Motor neuron (in vitro differentiated cells): ENCODE measurements at regions not wholly inside any gene's neighbourhood (a gene's known extent, or its start where the extent isn't known, plus 50 kb on each side); places are given as distances from the start of the nearest gene placed in this dataset.
"Not testable (repeated sequence)": the region's sequence is repeated elsewhere in the genome, so short reads cannot be mapped to it uniquely, and the experiment has no call there.

Experiments used
- ATAC-seq, 8 experiments: fragments of 200-7000 bp; cut with Tn5 transposase; replicated peaks in 6 of 8; 2 replicates each; pipeline ENCODE4 v1.8.0; 2021; ENCODE audit warnings: mild to moderate bottlenecking in 8 of 8, moderate library complexity in 8 of 8
- H3K27ac ChIP-seq, 2 donors: fragments of 250-450 bp; sonication (Bioruptor Pico); 2 replicates each; pipeline ENCODE4 v1.9.0; 2021; ENCODE audit warnings: antibody characterized with exemption in 2 of 2, mild to moderate bottlenecking in 2 of 2, moderate library complexity in 1 of 2
- H3K4me1 ChIP-seq, 2 donors: fragments of 250-450 bp; sonication (Bioruptor Pico); replicated peaks in 1 of 2; 2 replicates each; pipeline ENCODE4 v1.6.1; 2021; ENCODE audit warnings: antibody characterized with exemption in 2 of 2, mild to moderate bottlenecking in 2 of 2, moderate library complexity in 1 of 2
- H3K4me3 ChIP-seq, 5 donors: fragments of 250-450 bp; sonication (Bioruptor Pico); 2 replicates each; pipeline ENCODE4 v1.9.0; 2021; ENCODE audit warnings: antibody characterized with exemption in 5 of 5, mild to moderate bottlenecking in 5 of 5, moderate library complexity in 4 of 5
- WGBS, 10 experiments: fragments of 450-650 bp; shearing (Covaris generic); methylation state at CpG; one replicate each; pipeline ENCODE4 v1.0.0; 2022; 5-methylcytosine and 5-hydroxymethylcytosine counted together
- in situ Hi-C, 9 experiments: fragments of 400-800 bp; cut with MboI; loops; one replicate each; pipeline ENCODE4 v1.15.0; 2021; ENCODE audit warnings: low sequenced_read_pairs in 9 of 9, low pct_unique_long_range_greater_than_20kb in 2 of 9; ENCODE audit not compliant: unreplicated experiment in 9 of 9

DNA sequence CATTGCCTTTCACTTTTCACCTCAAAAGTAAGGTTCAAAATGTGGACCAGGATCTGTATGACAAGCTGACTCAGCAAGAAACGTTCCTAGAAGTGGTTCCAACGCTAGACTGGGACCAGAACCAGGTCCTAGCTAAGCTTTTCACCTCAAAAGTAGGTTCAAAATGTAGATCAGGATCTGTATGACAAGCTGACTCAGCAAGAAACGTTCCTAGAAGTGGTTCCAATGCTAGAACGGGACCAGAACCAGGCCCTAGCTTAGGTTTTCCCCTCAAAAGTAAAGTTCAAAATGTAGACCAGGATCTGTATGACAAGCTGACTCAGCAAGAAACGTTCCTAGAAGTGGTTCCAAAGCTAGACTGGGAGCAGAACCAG lies 52.5 kb upstream of the TMEM97 start:
- 40 to 80% (median 68%) methylated on average over 3 to 5 of the region's 5 CpGs; no CpG with 5 or more reads in 2 of the 10 experiments for WGBS, 10 experiments
- in situ Hi-C loops, H3K4me1 ChIP-seq, H3K4me3 ChIP-seq, ATAC-seq, H3K27ac ChIP-seq: not testable (repeated sequence)

DNA sequence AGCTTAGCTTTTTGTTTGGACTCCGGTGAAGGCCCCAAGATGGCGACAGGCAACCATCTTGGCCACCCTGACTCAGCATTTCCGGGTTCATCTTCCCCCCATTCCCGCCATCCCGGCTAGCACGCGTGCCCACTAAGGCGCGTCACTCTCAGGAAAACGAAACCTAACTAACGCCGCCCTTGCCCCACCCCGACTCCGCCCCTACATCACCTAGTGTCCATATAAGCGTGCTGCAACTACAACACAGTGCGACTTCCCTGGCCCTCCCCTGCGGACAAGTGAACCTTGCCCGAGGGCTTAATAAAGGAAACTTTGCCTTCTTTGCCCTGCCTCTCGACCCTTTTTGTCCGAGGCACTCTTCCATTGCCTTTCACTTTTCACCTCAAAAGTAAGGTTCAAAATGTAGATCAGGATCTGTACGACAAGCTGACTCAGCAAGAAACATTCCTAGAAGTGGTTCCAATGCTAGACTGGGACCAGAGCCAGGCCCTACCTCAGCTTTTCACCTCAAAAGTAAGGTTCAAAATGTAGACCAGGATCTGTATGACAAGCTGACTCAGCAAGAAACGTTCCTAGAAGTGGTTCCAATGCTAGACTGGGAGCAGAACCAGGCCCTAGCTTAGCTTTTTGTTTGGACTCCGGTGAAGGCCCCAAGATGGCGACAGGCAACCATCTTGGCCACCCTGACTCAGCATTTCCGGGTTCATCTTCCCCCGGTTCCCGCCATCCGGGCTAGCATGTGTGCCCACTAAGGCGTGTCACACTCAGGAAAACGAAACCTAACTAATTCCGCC lies 51.9 kb upstream of the TMEM97 start:
- in situ Hi-C loops: not testable (repeated sequence)
- WGBS, 10 experiments: 83 to 100% (median 92%) methylated on average over 2 to 9 of the region's 31 CpGs; no CpG with 5 or more reads in 3 of the 10 experiments

DNA sequence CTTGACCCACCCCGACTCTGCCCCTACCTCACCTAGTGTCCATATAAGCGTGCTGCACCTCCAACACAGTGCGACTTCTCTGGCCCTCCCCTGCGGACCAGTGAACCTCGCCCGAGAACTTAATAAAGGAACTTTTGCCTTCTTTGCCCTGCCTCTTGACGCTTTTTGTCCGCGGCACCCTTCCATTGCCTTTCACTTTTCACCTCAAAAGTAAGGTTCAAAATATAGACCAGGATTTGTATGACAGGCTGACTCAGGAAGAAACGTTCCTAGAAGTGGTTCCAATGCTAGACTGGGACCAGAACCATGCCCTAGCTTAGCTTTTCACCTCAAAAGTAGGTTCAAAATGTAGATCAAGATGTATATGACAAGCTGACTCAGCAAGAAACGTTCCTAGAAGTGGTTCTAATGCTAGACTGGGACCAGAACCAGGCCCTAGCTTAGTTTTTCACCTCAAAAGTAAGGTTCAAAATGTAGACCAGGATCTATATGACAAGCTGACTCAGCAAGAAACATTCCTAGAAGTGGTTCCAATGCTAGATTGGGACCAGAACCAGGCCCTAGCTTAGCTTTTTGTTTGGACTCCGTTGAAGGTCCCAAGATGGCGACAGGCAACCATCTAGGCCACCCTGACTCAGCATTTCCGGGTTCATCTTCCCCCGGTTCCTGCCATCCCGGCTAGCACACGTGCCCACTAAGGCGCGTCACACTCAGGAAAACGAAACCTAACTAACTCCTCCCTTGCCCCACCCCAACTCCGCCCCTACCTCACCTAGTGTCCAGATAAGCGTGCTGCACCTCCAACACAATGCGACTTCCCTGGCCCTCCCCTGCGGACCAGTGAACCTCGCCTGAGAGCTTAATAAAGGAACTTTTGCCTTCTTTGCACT lies 51.0 kb upstream of the TMEM97 start:
- WGBS, 10 experiments: 71 to 100% (median 89%) methylated on average over 3 to 15 of the region's 25 CpGs; no CpG with 5 or more reads in 2 of the 10 experiments
- no peak overlapping the region for H3K27ac ChIP-seq
- ATAC-seq: no peak
- in situ Hi-C loops: no loop called here
- H3K4me1 ChIP-seq: no peaks in the 10 kb centered on the region
- H3K4me3 ChIP-seq: no peak overlapping the region

More for the DNA sequence above, 51.9 kb upstream of the TMEM97 start:
- ATAC-seq, H3K4me3 ChIP-seq, H3K4me1 ChIP-seq, H3K27ac ChIP-seq: not testable (repeated sequence)

DNA sequence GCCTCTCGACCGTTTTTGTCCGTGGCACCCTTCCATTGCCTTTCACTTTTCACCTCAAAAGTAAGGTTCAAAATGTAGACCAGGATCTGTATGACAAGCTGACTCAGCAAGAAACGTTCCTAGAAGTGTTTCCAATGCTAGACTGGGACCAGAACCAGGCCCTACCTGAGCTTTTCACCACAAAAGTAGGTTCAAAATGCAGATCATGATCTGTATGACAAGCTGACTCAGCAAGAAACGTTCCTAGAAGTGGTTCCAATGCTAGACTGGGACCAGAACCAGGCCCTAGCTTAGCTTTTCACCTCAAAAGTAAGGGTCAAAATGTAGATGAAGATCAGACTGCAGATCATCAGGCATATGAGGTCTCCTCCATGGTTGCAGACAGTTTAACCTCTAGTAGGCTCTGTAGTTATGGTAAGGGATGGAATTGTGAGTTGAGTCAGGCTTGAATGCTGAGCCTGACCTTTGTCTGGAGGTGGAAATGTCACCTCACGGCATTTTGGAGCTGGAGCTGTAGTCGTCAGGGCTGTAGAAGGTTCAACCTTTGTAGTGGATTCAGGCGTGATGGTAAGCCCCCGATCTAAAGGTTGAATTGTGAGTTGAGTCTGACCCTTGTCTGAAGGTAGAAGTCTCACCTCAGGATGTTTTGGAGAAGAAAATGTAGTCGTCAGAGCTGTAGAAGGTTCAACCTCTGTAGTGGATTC lies 50.2 kb upstream of the TMEM97 start:
- H3K4me1 ChIP-seq: no peaks in the 10 kb centered on the region
- no peak overlapping the region for H3K27ac ChIP-seq
- H3K4me3 ChIP-seq: no peak overlapping the region
- ATAC-seq: no peak
- in situ Hi-C loops: no loop called here
- WGBS, 10 experiments: 40 to 100% (median 76%) methylated on average over 1 to 8 of the region's 10 CpGs; no CpG with 5 or more reads in 2 of the 10 experiments
